CD8-positive, alpha-beta memory T cell (primary cell): ENCODE measurements at regions not wholly inside any gene's neighbourhood (a gene's known extent, or its start where the extent isn't known, plus 50 kb on each side); places are given as distances from the start of the nearest gene placed in this dataset.

Experiments used
- CTCF ChIA-PET: fragments of 350-600 bp; sonication (Branson Sonifier 250); formaldehyde crosslinking; loops from one replicate; lab custom pipeline; 2021; ENCODE audit warnings: antibody characterized with exemption; lab: Charles Lee
- POLR2A ChIA-PET: fragments of 350-600 bp; sonication (Branson Sonifier 250); formaldehyde crosslinking; loops from one replicate; lab custom pipeline; 2021; ENCODE audit warnings: antibody characterized with exemption; lab: Charles Lee
- DNase-seq, 5 donors: peaks; one replicate each; pipeline versions ENCODE4 v3.0.0 to v3.0.0-alpha.2; 2020 to 2022; ENCODE audit warnings: mixed read lengths in 1 of 5
- H3K27ac ChIP-seq: one replicate; pipeline ENCODE4 v1.7.0; 2013; ENCODE audit warnings: low read depth, mild to moderate bottlenecking, low read length, moderate library complexity
- H3K27me3 ChIP-seq: 2 replicates; pipeline ENCODE4 v1.7.0; 2013; ENCODE audit warnings: low read length, mild to moderate bottlenecking; ENCODE audit not compliant: insufficient read depth, poor library complexity, severe bottlenecking
- H3K36me3 ChIP-seq: 2 replicates; pipeline ENCODE4 v1.7.0; 2013; ENCODE audit warnings: mild to moderate bottlenecking, low read length, moderate library complexity; ENCODE audit not compliant: insufficient read depth
- H3K4me1 ChIP-seq: 2 replicates; pipeline ENCODE4 v1.7.0; 2013; ENCODE audit warnings: mild to moderate bottlenecking, low read length, moderate library complexity; ENCODE audit not compliant: insufficient read depth
- H3K4me3 ChIP-seq: 2 replicates; pipeline ENCODE4 v1.7.0; 2013; ENCODE audit warnings: mild to moderate bottlenecking, low read length
- H3K9me3 ChIP-seq: 2 replicates; pipeline ENCODE4 v1.7.0; 2013; ENCODE audit warnings: mild to moderate bottlenecking, low read length
- H3K27ac Mint-ChIP-seq, 8 donors: one replicate each; pipeline ENCODE4 v1.8.0; 2020 to 2021; ENCODE audit warnings: mixed read lengths in 8 of 8, mild to moderate bottlenecking in 6 of 8, inconsistent platforms in 3 of 8, moderate library complexity in 3 of 8
- H3K27me3 Mint-ChIP-seq, 2 donors: one replicate each; pipeline ENCODE4 v1.8.0; 2020 to 2021; ENCODE audit warnings: mixed read lengths in 2 of 2, mild to moderate bottlenecking in 1 of 2, moderate library complexity in 1 of 2
- H3K36me3 Mint-ChIP-seq, 3 donors: one replicate each; pipeline ENCODE4 v1.8.0; 2020 to 2021; ENCODE audit warnings: mixed read lengths in 3 of 3, inconsistent platforms in 1 of 3, mild to moderate bottlenecking in 1 of 3
- H3K4me1 Mint-ChIP-seq, 3 donors: one replicate each; pipeline ENCODE4 v1.8.0; 2020 to 2021; ENCODE audit warnings: mixed read lengths in 3 of 3, inconsistent platforms in 1 of 3, mild to moderate bottlenecking in 1 of 3
- H3K4me3 Mint-ChIP-seq, 7 donors: one replicate each; pipeline ENCODE4 v1.8.0; 2020 to 2021; ENCODE audit warnings: mixed read lengths in 7 of 7, mild to moderate bottlenecking in 6 of 7, moderate library complexity in 4 of 7, inconsistent platforms in 2 of 7
- H3K9me3 Mint-ChIP-seq, 5 donors: one replicate each; pipeline ENCODE4 v1.8.0; 2020 to 2022; ENCODE audit warnings: mixed read lengths in 5 of 5, mild to moderate bottlenecking in 3 of 5, moderate library complexity in 2 of 5, inconsistent platforms in 1 of 5

DNA sequence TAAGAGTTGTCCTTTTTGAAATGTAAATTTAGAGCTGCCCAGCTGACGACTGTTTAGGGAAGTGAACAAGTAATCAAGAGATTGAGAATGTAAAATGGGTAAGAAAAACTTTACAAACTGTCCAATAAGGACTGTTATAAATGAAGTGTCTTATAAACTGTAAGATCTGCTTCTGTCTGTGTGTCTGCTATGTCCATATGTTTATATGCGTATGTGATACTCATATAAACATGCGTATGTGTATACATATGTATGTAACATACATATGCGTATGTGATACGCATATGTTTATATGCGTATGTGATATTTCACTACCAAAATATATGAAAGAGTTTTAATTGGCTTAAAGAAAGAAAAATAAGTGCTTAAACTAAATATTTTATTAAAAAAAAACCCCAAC, 416.0 kb upstream of the GALNTL6 start:
- Histone ChIP-seq H3K27ac (no peak overlapping the region), H3K4me3 (no peak overlapping the region), H3K9me3 (no peaks in the 10 kb centered on the region), H3K27me3 (no peaks in the 10 kb centered on the region), H3K36me3 (no peaks in the 10 kb centered on the region), H3K4me1 (no peaks in the 10 kb centered on the region)
- Mint-ChIP-seq H3K4me3 (no peak overlapping the region), H3K4me1 (no peaks in the 10 kb centered on the region), H3K27ac (no peak overlapping the region), H3K9me3 (peaks cover 2 to 16% (median 4%) of the 10 kb centered on the region in 5 donors), H3K27me3 (no peaks in the 10 kb centered on the region), H3K36me3 (no peaks in the 10 kb centered on the region)
- ChIA-PET CTCF (no interaction called here), POLR2A (no interaction called here)
- no peak for DNase-seq

DNA sequence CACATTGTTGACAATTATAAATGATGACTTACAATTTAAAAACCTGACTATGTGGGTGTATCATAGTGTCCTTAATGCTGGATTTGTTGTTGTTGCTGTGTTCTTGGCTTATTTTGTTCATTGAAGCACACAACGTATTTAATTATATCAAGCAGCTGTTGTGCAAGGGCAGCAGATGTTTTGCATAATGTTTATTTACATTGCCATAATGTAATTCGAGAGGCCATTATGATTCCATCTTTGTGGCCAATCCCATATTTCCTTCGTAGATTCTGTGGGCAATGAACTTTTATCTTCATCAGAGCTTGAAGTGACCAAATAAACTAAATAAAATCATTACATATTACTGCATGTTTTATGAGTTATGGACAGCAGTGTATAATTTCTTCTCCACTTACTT, 422.6 kb upstream of the GALNTL6 start:
- Histone ChIP-seq H3K9me3 (no peaks in the 10 kb centered on the region), H3K27me3 (no peaks in the 10 kb centered on the region), H3K4me1 (no peaks in the 10 kb centered on the region), H3K4me3 (no peak overlapping the region), H3K36me3 (no peaks in the 10 kb centered on the region), H3K27ac (no peak overlapping the region)
- no peak overlapping the region for H3K4me3 Mint-ChIP-seq
- POLR2A ChIA-PET = no interaction called here
- no peak for DNase-seq
- H3K27me3 Mint-ChIP-seq = no peaks in the 10 kb centered on the region
- H3K27ac Mint-ChIP-seq = no peak overlapping the region
- peaks cover 3 to 16% (median 8%) of the 10 kb centered on the region in 5 donors for H3K9me3 Mint-ChIP-seq
- no peaks in the 10 kb centered on the region for H3K36me3 Mint-ChIP-seq
- H3K4me1 Mint-ChIP-seq = no peaks in the 10 kb centered on the region
- CTCF ChIA-PET = no interaction called here

DNA sequence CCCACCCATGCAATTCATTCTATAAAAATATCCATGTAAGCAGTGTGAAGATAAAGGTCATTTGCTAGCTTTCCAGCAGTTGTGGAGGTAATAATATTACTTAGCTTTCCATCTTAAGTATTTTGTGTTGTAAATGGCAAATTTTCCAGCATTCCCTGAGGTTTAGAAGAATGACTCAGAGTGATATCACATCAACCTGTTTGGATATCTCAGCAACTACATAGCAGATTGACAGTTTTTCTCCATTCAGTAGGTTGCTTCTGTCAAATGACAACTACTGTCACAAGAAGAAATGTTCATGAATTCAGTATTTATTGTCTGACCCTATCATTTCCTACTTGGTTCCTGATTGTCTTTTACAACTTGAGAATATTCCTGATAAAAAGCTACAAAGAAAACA, 434.9 kb upstream of the GALNTL6 start:
- DNase-seq = no peak
- H3K4me1 Mint-ChIP-seq = no peaks in the 10 kb centered on the region
- Histone ChIP-seq H3K4me1 (no peaks in the 10 kb centered on the region), H3K36me3 (no peaks in the 10 kb centered on the region), H3K4me3 (no peak overlapping the region), H3K9me3 (no peaks in the 10 kb centered on the region), H3K27me3 (no peaks in the 10 kb centered on the region), H3K27ac (no peak overlapping the region)
- no peaks in the 10 kb centered on the region for H3K27me3 Mint-ChIP-seq
- ChIA-PET CTCF (no interaction called here), POLR2A (no interaction called here)
- no peaks in the 10 kb centered on the region for H3K36me3 Mint-ChIP-seq
- H3K9me3 Mint-ChIP-seq = peaks cover 3 to 30% (median 10%) of the 10 kb centered on the region in 5 donors
- H3K4me3 Mint-ChIP-seq = no peak overlapping the region
- H3K27ac Mint-ChIP-seq = no peak overlapping the region

DNA sequence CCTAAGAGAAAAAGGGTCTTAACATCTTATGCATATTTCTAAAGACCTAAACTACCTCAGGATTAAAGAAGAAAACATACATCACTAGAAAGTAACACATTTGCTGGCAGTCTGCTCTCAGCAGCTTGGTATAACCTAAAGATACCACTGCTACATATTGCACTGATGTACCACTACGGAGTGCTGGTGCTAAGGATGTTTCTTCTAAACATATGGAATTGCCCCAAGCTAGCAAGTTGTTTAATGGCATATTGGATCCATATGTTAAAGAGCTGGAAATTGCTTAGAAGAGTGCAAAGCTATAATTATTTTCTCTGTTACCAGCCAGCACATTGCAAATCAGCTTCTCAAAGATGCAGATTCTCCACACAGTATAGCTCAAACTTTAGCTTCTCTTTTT, 436.5 kb upstream of the GALNTL6 start:
- no peak for DNase-seq
- H3K27me3 ChIP-seq = no peaks in the 10 kb centered on the region
- Mint-ChIP-seq H3K4me3 (no peak overlapping the region), H3K4me1 (no peaks in the 10 kb centered on the region), H3K9me3 (peaks cover 3 to 25% (median 9%) of the 10 kb centered on the region in 5 donors), H3K27me3 (no peaks in the 10 kb centered on the region), H3K27ac (no peak overlapping the region), H3K36me3 (no peaks in the 10 kb centered on the region)
- POLR2A ChIA-PET = no interaction called here
- no peaks in the 10 kb centered on the region for H3K36me3 ChIP-seq
- no peak overlapping the region for H3K4me3 ChIP-seq
- no peaks in the 10 kb centered on the region for H3K4me1 ChIP-seq
- CTCF ChIA-PET = no interaction called here
- no peaks in the 10 kb centered on the region for H3K9me3 ChIP-seq
- H3K27ac ChIP-seq = no peak overlapping the region

DNA sequence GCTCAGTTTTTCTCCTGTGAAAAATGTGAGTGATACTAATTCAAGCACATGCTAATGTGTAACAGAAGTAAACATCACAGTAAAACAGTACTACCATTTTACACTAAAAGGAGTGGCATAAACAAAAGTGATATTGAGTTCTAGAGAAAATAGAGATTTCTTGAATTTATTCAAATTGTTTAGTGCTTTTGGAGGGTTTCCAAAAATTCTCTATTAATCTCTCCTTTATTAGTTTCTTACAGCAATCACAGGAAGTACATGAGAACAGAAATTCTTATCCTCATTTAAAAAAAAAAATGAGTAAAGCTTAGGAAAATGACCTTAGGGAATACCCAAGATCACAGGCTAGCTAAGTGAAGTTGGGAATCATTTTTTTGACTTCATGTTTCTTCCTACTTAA, 459.7 kb upstream of the GALNTL6 start:
- Histone ChIP-seq H3K27me3 (no peaks in the 10 kb centered on the region), H3K4me3 (no peak overlapping the region), H3K9me3 (no peaks in the 10 kb centered on the region), H3K36me3 (no peaks in the 10 kb centered on the region), H3K4me1 (no peaks in the 10 kb centered on the region), H3K27ac (no peak overlapping the region)
- Mint-ChIP-seq H3K4me1 (no peaks in the 10 kb centered on the region), H3K9me3 (peaks cover 6 to 25% (median 12%) of the 10 kb centered on the region in 5 donors), H3K27ac (no peak overlapping the region), H3K4me3 (no peak overlapping the region), H3K27me3 (no peaks in the 10 kb centered on the region), H3K36me3 (no peaks in the 10 kb centered on the region)
- DNase-seq = no peak
- CTCF ChIA-PET = no interaction called here
- POLR2A ChIA-PET = no interaction called here

DNA sequence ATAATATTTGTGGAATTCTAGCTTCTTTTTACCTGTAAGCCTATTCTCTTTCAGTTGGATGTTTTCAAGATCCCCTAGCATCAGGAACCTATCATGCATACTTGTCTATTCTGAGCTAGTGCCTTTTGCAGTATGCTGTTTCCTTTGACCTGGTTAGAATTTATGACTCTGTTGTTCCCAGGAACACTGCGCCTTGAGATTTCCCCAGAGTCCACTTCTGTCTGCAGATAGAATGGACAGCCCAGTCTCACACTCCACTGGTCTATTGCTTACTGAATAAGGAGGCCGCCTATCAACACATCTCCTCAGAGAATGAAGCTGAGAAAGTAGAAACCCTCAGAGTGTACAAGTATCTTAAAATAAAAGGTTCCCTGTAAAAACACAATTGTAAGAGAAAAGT, 465.1 kb upstream of the GALNTL6 start:
- DNase-seq = no peak
- POLR2A ChIA-PET = no interaction called here
- no peak overlapping the region for H3K4me3 ChIP-seq

DNA sequence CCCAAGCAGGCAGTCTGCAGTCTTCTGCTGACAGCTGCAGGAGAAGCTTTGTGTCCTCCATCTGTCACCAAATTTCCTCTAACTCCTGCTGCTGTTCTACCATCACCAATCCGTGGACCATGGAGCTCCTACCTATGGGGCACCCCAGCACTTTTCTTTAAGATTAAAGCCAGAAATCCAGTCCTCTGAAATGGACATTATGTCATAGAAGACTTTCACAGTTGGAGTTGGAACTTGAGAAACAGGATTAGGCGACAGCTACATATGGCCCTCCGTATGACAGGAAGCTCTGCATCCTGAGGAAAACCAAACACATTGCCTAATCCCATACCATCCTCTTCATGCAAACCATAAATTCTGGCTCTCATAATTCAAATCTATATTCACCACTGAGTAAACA, 470.6 kb upstream of the GALNTL6 start:
- no peaks in the 10 kb centered on the region for H3K27me3 ChIP-seq
- no peak for DNase-seq
- POLR2A ChIA-PET = no interaction called here
- H3K36me3 Mint-ChIP-seq = no peaks in the 10 kb centered on the region
- no peak overlapping the region for H3K27ac ChIP-seq
- H3K27ac Mint-ChIP-seq = no peak overlapping the region
- no peaks in the 10 kb centered on the region for H3K4me1 Mint-ChIP-seq
- CTCF ChIA-PET = no interaction called here
- no peaks in the 10 kb centered on the region for H3K4me1 ChIP-seq
- no peak overlapping the region for H3K4me3 ChIP-seq
- no peak overlapping the region for H3K4me3 Mint-ChIP-seq
- no peaks in the 10 kb centered on the region for H3K36me3 ChIP-seq
- H3K9me3 ChIP-seq = peaks cover 4% of the 10 kb centered on the region
- no peaks in the 10 kb centered on the region for H3K27me3 Mint-ChIP-seq
- H3K9me3 Mint-ChIP-seq = peaks cover 0 to 10% (median 3%) of the 10 kb centered on the region in 5 donors

More for the DNA sequence above, 465.1 kb upstream of the GALNTL6 start:
- H3K9me3 ChIP-seq = no peaks in the 10 kb centered on the region
- no peak overlapping the region for H3K27ac ChIP-seq
- CTCF ChIA-PET = no interaction called here
- Mint-ChIP-seq H3K4me1 (no peaks in the 10 kb centered on the region), H3K27me3 (no peaks in the 10 kb centered on the region), H3K36me3 (no peaks in the 10 kb centered on the region), H3K4me3 (no peak overlapping the region), H3K27ac (no peak overlapping the region), H3K9me3 (peaks cover 4 to 24% (median 5%) of the 10 kb centered on the region in 5 donors)
- H3K4me1 ChIP-seq = no peaks in the 10 kb centered on the region
- no peaks in the 10 kb centered on the region for H3K27me3 ChIP-seq
- H3K36me3 ChIP-seq = no peaks in the 10 kb centered on the region

DNA sequence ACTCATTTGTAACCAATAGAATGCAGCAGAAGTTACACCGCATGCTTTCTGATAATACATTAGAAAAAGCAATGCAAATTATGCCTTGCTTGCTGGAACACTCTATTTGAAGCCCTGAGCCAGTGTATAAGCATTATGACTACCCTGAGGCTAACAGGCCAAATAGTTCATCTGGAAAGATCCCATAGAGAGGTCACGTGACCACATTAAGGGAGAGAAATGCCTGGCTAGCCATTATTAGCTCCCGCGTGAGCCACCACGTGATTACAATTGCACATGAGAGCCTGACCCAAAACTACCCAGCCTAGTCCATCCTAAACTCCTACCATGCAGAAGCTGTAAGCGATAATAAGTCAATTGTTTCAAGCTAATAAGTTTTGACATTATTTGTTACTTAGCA, 472.9 kb upstream of the GALNTL6 start:
- no peak overlapping the region for H3K4me3 ChIP-seq
- peaks cover 4% of the 10 kb centered on the region for H3K9me3 ChIP-seq
- no peak for DNase-seq
- no peaks in the 10 kb centered on the region for H3K36me3 ChIP-seq
- no peaks in the 10 kb centered on the region for H3K36me3 Mint-ChIP-seq
- POLR2A ChIA-PET = no interaction called here
- H3K27ac Mint-ChIP-seq = no peak overlapping the region
- CTCF ChIA-PET = no interaction called here
- H3K27me3 ChIP-seq = no peaks in the 10 kb centered on the region
- H3K9me3 Mint-ChIP-seq = peaks cover 0 to 13% (median 3%) of the 10 kb centered on the region in 5 donors
- H3K27me3 Mint-ChIP-seq = no peaks in the 10 kb centered on the region
- H3K4me1 Mint-ChIP-seq = no peaks in the 10 kb centered on the region
- H3K27ac ChIP-seq = no peak overlapping the region
- H3K4me1 ChIP-seq = no peaks in the 10 kb centered on the region
- H3K4me3 Mint-ChIP-seq = no peak overlapping the region

DNA sequence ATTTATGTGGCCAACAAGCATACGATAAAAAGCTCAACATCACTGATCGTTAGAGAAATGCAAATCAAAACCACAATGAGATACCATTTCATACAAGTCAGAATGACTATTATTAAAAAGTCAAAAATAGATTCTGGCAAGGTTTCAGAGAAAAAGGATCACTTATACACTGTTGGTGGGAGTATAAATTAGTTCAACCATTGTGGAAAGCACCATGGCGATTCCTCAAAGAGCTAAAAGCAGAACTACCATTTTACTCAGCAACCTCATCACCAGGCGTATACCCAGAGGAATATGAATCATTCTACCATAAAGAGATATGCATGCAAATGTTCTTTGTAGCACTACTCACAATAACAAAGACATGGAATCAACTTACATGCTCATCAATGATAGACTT, 478.7 kb upstream of the GALNTL6 start:
- CTCF ChIA-PET = no interaction called here
- Mint-ChIP-seq H3K4me1 (no peaks in the 10 kb centered on the region), H3K36me3 (no peaks in the 10 kb centered on the region), H3K27ac (no peak overlapping the region), H3K4me3 (no peak overlapping the region), H3K27me3 (no peaks in the 10 kb centered on the region), H3K9me3 (peaks cover 0 to 29% (median 19%) of the 10 kb centered on the region in 5 donors)
- H3K9me3 ChIP-seq = peaks cover 2% of the 10 kb centered on the region
- H3K36me3 ChIP-seq = no peaks in the 10 kb centered on the region
- H3K27me3 ChIP-seq = no peaks in the 10 kb centered on the region
- DNase-seq = no peak
- H3K27ac ChIP-seq = no peak overlapping the region
- no peaks in the 10 kb centered on the region for H3K4me1 ChIP-seq
- POLR2A ChIA-PET = no interaction called here
- no peak overlapping the region for H3K4me3 ChIP-seq
